DND-41 (cell line): ENCODE measurements at regions not wholly inside any gene's neighbourhood (a gene's known extent, or its start where the extent isn't known, plus 50 kb on each side); places are given as distances from the start of the nearest gene placed in this dataset.

Experiments
- ATAC-seq: fragments of 200-7000 bp; cut with Tn5 transposase; 3 replicates; pipeline ENCODE4 v1.9.1; 2021; ENCODE audit warnings: low read depth; ENCODE audit not compliant: insufficient read depth
- DNase-seq: peaks from one replicate; pipeline ENCODE4 v3.0.0-alpha.2; 2020
- H2AFZ ChIP-seq: 2 replicates; pipeline ENCODE4 v1.6.0; 2012; ENCODE audit warnings: low read depth, low read length
- H3K27ac ChIP-seq: 2 replicates; pipeline ENCODE4 v1.5.1; 2012; ENCODE audit warnings: low read length, inconsistent platforms
- H3K27me3 ChIP-seq: fragments of 200-600 bp; sonication (generic); 2 replicates; pipeline ENCODE4 v1.6.0; 2012; ENCODE audit warnings: low read length, mild to moderate bottlenecking, inconsistent platforms; ENCODE audit not compliant: insufficient read depth, poor library complexity
- H3K36me3 ChIP-seq: 2 replicates; pipeline ENCODE4 v1.5.1; 2012; ENCODE audit warnings: low read length, inconsistent platforms; ENCODE audit not compliant: insufficient read depth
- H3K4me1 ChIP-seq: 2 replicates; pipeline ENCODE4 v1.5.1; 2012; ENCODE audit warnings: mild to moderate bottlenecking, low read length; ENCODE audit not compliant: insufficient read depth
- H3K4me2 ChIP-seq: 2 replicates; pipeline ENCODE4 v1.6.0; 2012; ENCODE audit warnings: mild to moderate bottlenecking, moderate library complexity, low read length, inconsistent platforms; ENCODE audit not compliant: insufficient read depth
- H3K4me3 ChIP-seq, 2 experiments: fragments of 200-600 bp in 1 of 2; shearing (Covaris generic) in 1 of 2; 2 replicates each; pipeline ENCODE4 v1.5.1; 2012 to 2016; ENCODE audit warnings: inconsistent platforms in 2 of 2, low read length in 2 of 2, mild to moderate bottlenecking in 2 of 2, low read depth in 1 of 2, moderate library complexity in 1 of 2
- H3K79me2 ChIP-seq: 2 replicates; pipeline ENCODE4 v1.6.0; 2012; ENCODE audit warnings: low read length, inconsistent platforms; ENCODE audit not compliant: insufficient read depth
- H3K9ac ChIP-seq: 2 replicates; pipeline ENCODE4 v1.6.0; 2012; ENCODE audit warnings: low read depth, mild to moderate bottlenecking, inconsistent platforms, low read length, moderate library complexity
- H3K9me3 ChIP-seq: 2 replicates; pipeline ENCODE4 v1.5.1; 2012; ENCODE audit warnings: low read length, moderate library complexity, mild to moderate bottlenecking, inconsistent platforms; ENCODE audit not compliant: insufficient read depth, severe bottlenecking
- H4K20me1 ChIP-seq: 2 replicates; pipeline ENCODE4 v1.6.0; 2012; ENCODE audit warnings: low read length; ENCODE audit not compliant: insufficient read depth
- EZH2 ChIP-seq: IDR thresholded peaks from 3 replicates; pipeline ENCODE4 v1.6.1; 2012; ENCODE audit warnings: borderline replicate concordance, low read depth, mild to moderate bottlenecking, moderate library complexity, low read length, inconsistent platforms; ENCODE audit not compliant: severe bottlenecking
- TF ChIP-seq, protein P1 (sequence below): IDR thresholded peaks from 2 replicates; pipeline ENCODE4 v1.5.1; 2012; ENCODE audit warnings: borderline replicate concordance, low read length, moderate library complexity, mild to moderate bottlenecking; ENCODE audit not compliant: poor library complexity, severe bottlenecking; ENCODE audit errors: extremely low read depth

DNA sequence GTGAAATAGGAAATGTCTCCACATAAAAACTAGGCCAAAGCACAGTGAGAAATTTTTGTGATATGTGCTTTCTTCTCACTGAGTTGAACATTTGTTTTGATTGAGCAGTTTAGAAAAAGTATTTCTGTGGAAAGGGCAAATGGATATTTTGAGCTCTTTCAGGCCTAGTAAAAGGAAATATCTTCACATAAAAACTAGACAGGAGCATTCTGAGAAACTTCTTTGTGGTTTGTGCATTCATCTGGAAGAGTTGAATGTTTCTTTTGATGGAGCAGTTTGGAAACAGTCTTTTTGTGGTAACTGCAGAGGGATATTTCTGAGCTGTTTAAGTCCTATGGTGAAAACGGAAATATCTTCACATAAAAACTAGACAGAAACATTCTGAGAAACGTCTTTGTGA lies 582.7 kb upstream of the ALG10B start:
- ATAC-seq (peak; percentile 24; the same call in 2 of the 3 replicates), DNase-seq (no peak)
- Histone ChIP-seq H2AFZ (no peak overlapping the region), H3K36me3 (no peaks in the 10 kb centered on the region), H4K20me1 (no peaks in the 10 kb centered on the region), H3K4me3 (no peak overlapping the region), H3K27ac (0 out of 2 replicates have a peak overlapping the region, but pooled peaks have one; percentile 3), H3K27me3 (no peaks in the 10 kb centered on the region), H3K9me3 (peaks cover 17% of the 10 kb centered on the region), H3K4me2 (no peak overlapping the region), H3K79me2 (no peaks in the 10 kb centered on the region), H3K4me1 (peaks cover 13% of the 10 kb centered on the region), H3K9ac (no peak overlapping the region)
- no peak for TF ChIP-seq EZH2
- TF ChIP-seq, protein P1, sequence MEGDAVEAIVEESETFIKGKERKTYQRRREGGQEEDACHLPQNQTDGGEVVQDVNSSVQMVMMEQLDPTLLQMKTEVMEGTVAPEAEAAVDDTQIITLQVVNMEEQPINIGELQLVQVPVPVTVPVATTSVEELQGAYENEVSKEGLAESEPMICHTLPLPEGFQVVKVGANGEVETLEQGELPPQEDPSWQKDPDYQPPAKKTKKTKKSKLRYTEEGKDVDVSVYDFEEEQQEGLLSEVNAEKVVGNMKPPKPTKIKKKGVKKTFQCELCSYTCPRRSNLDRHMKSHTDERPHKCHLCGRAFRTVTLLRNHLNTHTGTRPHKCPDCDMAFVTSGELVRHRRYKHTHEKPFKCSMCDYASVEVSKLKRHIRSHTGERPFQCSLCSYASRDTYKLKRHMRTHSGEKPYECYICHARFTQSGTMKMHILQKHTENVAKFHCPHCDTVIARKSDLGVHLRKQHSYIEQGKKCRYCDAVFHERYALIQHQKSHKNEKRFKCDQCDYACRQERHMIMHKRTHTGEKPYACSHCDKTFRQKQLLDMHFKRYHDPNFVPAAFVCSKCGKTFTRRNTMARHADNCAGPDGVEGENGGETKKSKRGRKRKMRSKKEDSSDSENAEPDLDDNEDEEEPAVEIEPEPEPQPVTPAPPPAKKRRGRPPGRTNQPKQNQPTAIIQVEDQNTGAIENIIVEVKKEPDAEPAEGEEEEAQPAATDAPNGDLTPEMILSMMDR = no peak
